ENCODE measurements at regions not wholly inside any gene's neighbourhood (a gene's known extent, or its start where the extent isn't known, plus 50 kb on each side); places are given as distances from the start of the nearest gene placed in this dataset.

GRCh38 chr12:18898470-18898869 lies 160.6 kb downstream of the CAPZA3 start:
- TF ChIP-seq EZH2phosphoT487 (IDR thresholded peaks at IDR 0.05; ENCODE audit: insufficient read depth, low read depth) (no peak), EZH2 (IDR thresholded peaks at IDR 0.05; ENCODE audit: insufficient read depth, poor library complexity, severe bottlenecking) (no peak)
